ENCODE measurements at regions not wholly inside any gene's neighbourhood (a gene's known extent, or its start where the extent isn't known, plus 50 kb on each side); places are given as distances from the start of the nearest gene placed in this dataset.

GRCh38 chr14:85293612-85294234 is 236.2 kb upstream of the FLRT2 start:
- no peak for TF ChIP-seq POLR2AphosphoS5 (IDR thresholded peaks at IDR 0.05; ENCODE audit: low read depth, low read length)

GRCh38 chr14:85295318-85295717 is 234.6 kb upstream of the FLRT2 start:
- TF ChIP-seq TAF1 (IDR thresholded peaks at IDR 0.05; ENCODE audit: borderline replicate concordance, insufficient read depth, low read length): no peak
- TF ChIP-seq, protein P1, sequence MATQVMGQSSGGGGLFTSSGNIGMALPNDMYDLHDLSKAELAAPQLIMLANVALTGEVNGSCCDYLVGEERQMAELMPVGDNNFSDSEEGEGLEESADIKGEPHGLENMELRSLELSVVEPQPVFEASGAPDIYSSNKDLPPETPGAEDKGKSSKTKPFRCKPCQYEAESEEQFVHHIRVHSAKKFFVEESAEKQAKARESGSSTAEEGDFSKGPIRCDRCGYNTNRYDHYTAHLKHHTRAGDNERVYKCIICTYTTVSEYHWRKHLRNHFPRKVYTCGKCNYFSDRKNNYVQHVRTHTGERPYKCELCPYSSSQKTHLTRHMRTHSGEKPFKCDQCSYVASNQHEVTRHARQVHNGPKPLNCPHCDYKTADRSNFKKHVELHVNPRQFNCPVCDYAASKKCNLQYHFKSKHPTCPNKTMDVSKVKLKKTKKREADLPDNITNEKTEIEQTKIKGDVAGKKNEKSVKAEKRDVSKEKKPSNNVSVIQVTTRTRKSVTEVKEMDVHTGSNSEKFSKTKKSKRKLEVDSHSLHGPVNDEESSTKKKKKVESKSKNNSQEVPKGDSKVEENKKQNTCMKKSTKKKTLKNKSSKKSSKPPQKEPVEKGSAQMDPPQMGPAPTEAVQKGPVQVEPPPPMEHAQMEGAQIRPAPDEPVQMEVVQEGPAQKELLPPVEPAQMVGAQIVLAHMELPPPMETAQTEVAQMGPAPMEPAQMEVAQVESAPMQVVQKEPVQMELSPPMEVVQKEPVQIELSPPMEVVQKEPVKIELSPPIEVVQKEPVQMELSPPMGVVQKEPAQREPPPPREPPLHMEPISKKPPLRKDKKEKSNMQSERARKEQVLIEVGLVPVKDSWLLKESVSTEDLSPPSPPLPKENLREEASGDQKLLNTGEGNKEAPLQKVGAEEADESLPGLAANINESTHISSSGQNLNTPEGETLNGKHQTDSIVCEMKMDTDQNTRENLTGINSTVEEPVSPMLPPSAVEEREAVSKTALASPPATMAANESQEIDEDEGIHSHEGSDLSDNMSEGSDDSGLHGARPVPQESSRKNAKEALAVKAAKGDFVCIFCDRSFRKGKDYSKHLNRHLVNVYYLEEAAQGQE (IDR thresholded peaks at IDR 0.05; ENCODE audit: insufficient read depth in 1 of 2, low read depth in 2 of 2, low read length in 2 of 2): no peak
- TF ChIP-seq FOXP2 (optimal IDR thresholded peaks at IDR 0.05; ENCODE audit: borderline replicate concordance, extremely low read depth, extremely low read length, insufficient read depth): no peak
- TF ChIP-seq POLR2AphosphoS5 (IDR thresholded peaks at IDR 0.05; ENCODE audit: low read depth, low read length): no peak
- no peak for TF ChIP-seq SIN3A (IDR thresholded peaks at IDR 0.05; ENCODE audit: borderline replicate concordance, insufficient read depth, low read length)

DNA sequence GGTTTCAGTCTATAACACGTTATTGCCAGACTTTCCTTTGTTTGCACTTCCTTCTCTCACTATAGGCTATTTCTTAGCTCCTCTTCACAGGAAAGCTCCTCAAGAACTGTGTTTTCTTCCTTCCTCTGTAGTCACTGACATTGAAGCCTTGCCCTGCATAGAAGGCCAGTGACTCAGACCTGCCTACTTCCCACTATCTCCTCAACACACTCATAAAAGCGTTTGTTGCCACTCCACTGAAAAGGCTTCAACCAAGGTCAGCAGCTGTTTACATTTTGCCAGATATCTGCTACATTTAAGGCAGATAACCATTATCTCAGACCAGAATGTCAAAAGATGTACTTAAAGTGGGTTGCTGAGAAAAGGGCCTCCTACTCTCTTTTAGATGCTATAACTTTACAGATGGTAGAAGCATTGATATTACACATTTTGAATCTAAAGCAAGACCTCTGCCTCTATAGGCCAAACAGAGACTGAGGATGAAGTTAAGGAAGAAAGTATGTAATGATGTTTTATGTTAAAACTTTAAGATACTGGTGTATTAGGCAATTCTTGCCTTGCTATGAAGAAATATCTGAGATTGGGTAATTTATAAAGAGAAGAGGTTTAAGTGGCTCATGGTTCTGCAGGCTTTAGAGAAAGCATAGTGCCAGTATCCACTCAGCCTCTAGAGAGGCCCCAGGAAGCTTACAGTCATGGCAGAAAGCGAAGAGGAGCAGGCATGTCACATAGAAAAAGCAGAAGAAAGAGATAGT is 233.3 kb upstream of the FLRT2 start:
- no peak for TF ChIP-seq POLR2AphosphoS5 (IDR thresholded peaks at IDR 0.05; ENCODE audit: low read depth, low read length)
- TF ChIP-seq, protein P1 (IDR thresholded peaks at IDR 0.05; ENCODE audit: insufficient read depth in 1 of 2, low read depth in 2 of 2, low read length in 2 of 2): no peak
- no peak for TF ChIP-seq SIN3A (IDR thresholded peaks at IDR 0.05; ENCODE audit: borderline replicate concordance, insufficient read depth, low read length)
- no peak for TF ChIP-seq FOXP2 (optimal IDR thresholded peaks at IDR 0.05; ENCODE audit: borderline replicate concordance, extremely low read depth, extremely low read length, insufficient read depth)
- no peak for TF ChIP-seq TAF1 (IDR thresholded peaks at IDR 0.05; ENCODE audit: borderline replicate concordance, insufficient read depth, low read length)

- TF ChIP-seq FOXP2 (optimal IDR thresholded peaks at IDR 0.05; ENCODE audit: borderline replicate concordance, extremely low read depth, extremely low read length, insufficient read depth): no peak
- no peak for TF ChIP-seq POLR2AphosphoS5 (IDR thresholded peaks at IDR 0.05; ENCODE audit: low read depth, low read length)
- TF ChIP-seq, protein P1 (IDR thresholded peaks at IDR 0.05; ENCODE audit: insufficient read depth in 1 of 2, low read depth in 2 of 2, low read length in 2 of 2): no peak
- TF ChIP-seq TAF1 (IDR thresholded peaks at IDR 0.05; ENCODE audit: borderline replicate concordance, insufficient read depth, low read length): no peak
- TF ChIP-seq SIN3A (IDR thresholded peaks at IDR 0.05; ENCODE audit: borderline replicate concordance, insufficient read depth, low read length): no peak
Observed at GRCh38 chr14:85300107-85300506, 229.8 kb upstream of the FLRT2 start.

- TF ChIP-seq POLR2AphosphoS5 (IDR thresholded peaks at IDR 0.05; ENCODE audit: low read depth, low read length): no peak
Observed at GRCh38 chr14:85301506-85301905, 228.4 kb upstream of the FLRT2 start.

- no peak for TF ChIP-seq POLR2AphosphoS5 (IDR thresholded peaks at IDR 0.05; ENCODE audit: low read depth, low read length)
- TF ChIP-seq, protein P1 (IDR thresholded peaks at IDR 0.05; ENCODE audit: insufficient read depth in 1 of 2, low read depth in 2 of 2, low read length in 2 of 2): no peak
- no peak for TF ChIP-seq TAF1 (IDR thresholded peaks at IDR 0.05; ENCODE audit: borderline replicate concordance, insufficient read depth, low read length)
- no peak for TF ChIP-seq FOXP2 (optimal IDR thresholded peaks at IDR 0.05; ENCODE audit: borderline replicate concordance, extremely low read depth, extremely low read length, insufficient read depth)
- no peak for TF ChIP-seq SIN3A (IDR thresholded peaks at IDR 0.05; ENCODE audit: borderline replicate concordance, insufficient read depth, low read length)
Observed at GRCh38 chr14:85306024-85306423, 223.9 kb upstream of the FLRT2 start.
